ENCODE measurements at regions not wholly inside any gene's neighbourhood (a gene's known extent, or its start where the extent isn't known, plus 50 kb on each side); places are given as distances from the start of the nearest gene placed in this dataset.

GRCh38 chr17:77585142-77585860 is 373.2 kb upstream of the TNRC6C start:
- Mint-ChIP-seq H3K27me3 (ENCODE audit: unreplicated experiment) (peaks cover 2% of the 10 kb centered on the region), H3K4me3 (ENCODE audit: unreplicated experiment) (no peak overlapping the region), H3K27ac (ENCODE audit: unreplicated experiment) (no peak overlapping the region), H3K4me1 (ENCODE audit: unreplicated experiment) (no peaks in the 10 kb centered on the region), H3K36me3 (ENCODE audit: low read depth, unreplicated experiment) (no peaks in the 10 kb centered on the region), H3K9me3 (ENCODE audit: unreplicated experiment) (no peaks in the 10 kb centered on the region)
- no peak for DNase-seq (ENCODE audit: low spot score)
- no peak for TF ChIP-seq CTCF (IDR thresholded peaks at IDR 0.05; ENCODE audit: unreplicated experiment)

GRCh38 chr17:77590951-77591735 is 367.4 kb upstream of the TNRC6C start:
- no peak for TF ChIP-seq CTCF (IDR thresholded peaks at IDR 0.05; ENCODE audit: unreplicated experiment)
- Mint-ChIP-seq H3K9me3 (ENCODE audit: unreplicated experiment) (no peaks in the 10 kb centered on the region), H3K27ac (ENCODE audit: unreplicated experiment) (no peak overlapping the region), H3K4me1 (ENCODE audit: unreplicated experiment) (peaks cover 7% of the 10 kb centered on the region), H3K27me3 (ENCODE audit: unreplicated experiment) (peaks cover 4% of the 10 kb centered on the region), H3K4me3 (ENCODE audit: unreplicated experiment) (no peak overlapping the region), H3K36me3 (ENCODE audit: low read depth, unreplicated experiment) (no peaks in the 10 kb centered on the region)
- no peak for DNase-seq (ENCODE audit: low spot score)

- Mint-ChIP-seq H3K36me3 (ENCODE audit: low read depth, unreplicated experiment) (no peaks in the 10 kb centered on the region), H3K4me3 (ENCODE audit: unreplicated experiment) (no peak overlapping the region), H3K9me3 (ENCODE audit: unreplicated experiment) (no peaks in the 10 kb centered on the region), H3K27ac (ENCODE audit: unreplicated experiment) (no peak overlapping the region), H3K27me3 (ENCODE audit: unreplicated experiment) (peaks cover 4% of the 10 kb centered on the region), H3K4me1 (ENCODE audit: unreplicated experiment) (peaks cover 7% of the 10 kb centered on the region)
- DNase-seq (ENCODE audit: low spot score), result no peak
- TF ChIP-seq CTCF (IDR thresholded peaks at IDR 0.05; ENCODE audit: unreplicated experiment), result no peak
These were observed 366.2 kb upstream of the TNRC6C start for GRCh38 chr17:77592106-77592865.

- Mint-ChIP-seq H3K27ac (ENCODE audit: unreplicated experiment) (no peak overlapping the region), H3K36me3 (ENCODE audit: low read depth, unreplicated experiment) (no peaks in the 10 kb centered on the region), H3K9me3 (ENCODE audit: unreplicated experiment) (no peaks in the 10 kb centered on the region), H3K4me1 (ENCODE audit: unreplicated experiment) (peaks cover 7% of the 10 kb centered on the region), H3K27me3 (ENCODE audit: unreplicated experiment) (peaks cover 4% of the 10 kb centered on the region), H3K4me3 (ENCODE audit: unreplicated experiment) (no peak overlapping the region)
- no peak for TF ChIP-seq CTCF (IDR thresholded peaks at IDR 0.05; ENCODE audit: unreplicated experiment)
- DNase-seq (ENCODE audit: low spot score), result no peak
These were observed 365.4 kb upstream of the TNRC6C start for GRCh38 chr17:77593081-77593480.
